GM12864 (cell line): ENCODE measurements at regions not wholly inside any gene's neighbourhood (a gene's known extent, or its start where the extent isn't known, plus 50 kb on each side); places are given as distances from the start of the nearest gene placed in this dataset.

ENCODE experiments used
- DNase-seq: peaks from one replicate; pipeline ENCODE4 v3.0.0-alpha.2; 2011; ENCODE audit warnings: low read depth
- H3K4me3 ChIP-seq: 2 replicates; pipeline ENCODE4 v1.5.1; 2011; ENCODE audit warnings: mild to moderate bottlenecking, low read depth, low read length, control low read depth
- CTCF ChIP-seq: IDR thresholded peaks from 2 replicates; pipeline ENCODE4 v1.5.1; 2011; ENCODE audit warnings: low read depth, mild to moderate bottlenecking, moderate library complexity, low read length, control low read depth, inconsistent platforms; ENCODE audit errors: missing control alignments

GRCh38 chr2:47256416-47257087 lies 80.2 kb upstream of the CALM2 start:
- TF ChIP-seq CTCF: no peak
- DNase-seq: no peak

DNA sequence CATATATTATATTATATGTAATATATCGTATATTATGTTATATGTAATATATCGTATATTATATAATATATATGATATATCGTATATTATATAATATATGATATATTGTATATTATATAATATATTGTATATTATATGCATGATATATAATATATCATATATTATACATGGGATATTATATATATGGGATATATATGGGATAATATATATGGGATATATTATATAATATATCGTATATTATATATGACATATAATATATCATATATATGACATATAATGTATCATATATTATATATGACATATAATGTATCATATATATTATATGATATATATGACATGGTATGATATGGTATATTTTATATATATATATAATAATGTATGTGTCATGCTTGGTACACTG lies 79.5 kb upstream of the CALM2 start:
- no peak overlapping the region for H3K4me3 ChIP-seq
- TF ChIP-seq CTCF: no peak
- DNase-seq: no peak

More at GRCh38 chr2:47256416-47257087, 80.2 kb upstream of the CALM2 start:
- no peak overlapping the region for H3K4me3 ChIP-seq

DNA sequence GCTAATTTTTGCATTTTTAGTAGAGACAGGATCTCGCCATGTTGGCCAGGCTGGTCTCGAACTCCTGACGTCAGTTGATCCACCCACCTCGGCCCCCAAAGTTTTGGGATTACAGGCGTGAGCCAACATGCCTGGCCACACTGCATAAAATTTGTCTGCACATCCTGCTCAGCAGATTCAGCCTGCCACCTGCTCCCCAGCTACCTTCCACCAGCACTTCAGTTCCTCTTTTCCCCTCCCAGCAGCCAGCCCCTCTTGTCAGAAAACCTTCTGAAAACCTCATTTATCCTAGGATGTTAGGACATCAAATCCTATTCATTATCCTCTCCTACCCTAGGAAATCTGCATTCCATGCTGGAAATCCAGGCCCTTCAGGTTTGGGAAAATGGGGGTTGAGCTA lies 78.2 kb upstream of the CALM2 start:
- no peak for TF ChIP-seq CTCF
- H3K4me3 ChIP-seq: no peak overlapping the region

DNA sequence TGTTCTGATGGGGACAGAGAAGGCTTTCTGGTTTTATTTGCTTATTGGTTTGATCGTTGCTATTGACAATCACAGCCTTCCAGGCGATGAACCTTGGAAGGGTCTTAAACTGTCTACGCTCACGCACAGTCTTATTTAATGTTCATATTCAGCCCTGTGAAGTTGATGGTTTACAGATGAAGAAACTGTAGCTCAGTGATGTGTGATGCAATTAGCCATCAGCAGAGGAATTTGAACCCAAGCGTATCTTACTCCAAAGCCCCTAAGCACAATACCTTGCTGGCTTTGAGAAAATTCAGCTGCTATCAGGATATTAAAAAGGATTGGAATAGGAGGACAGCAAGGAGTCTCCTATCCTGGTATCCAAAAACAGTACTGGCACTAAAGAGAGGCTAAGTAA lies 77.1 kb upstream of the CALM2 start:
- no peak overlapping the region for H3K4me3 ChIP-seq
- no peak for TF ChIP-seq CTCF
- no peak for DNase-seq

More for the DNA sequence above, 78.2 kb upstream of the CALM2 start:
- no peak for DNase-seq

DNA sequence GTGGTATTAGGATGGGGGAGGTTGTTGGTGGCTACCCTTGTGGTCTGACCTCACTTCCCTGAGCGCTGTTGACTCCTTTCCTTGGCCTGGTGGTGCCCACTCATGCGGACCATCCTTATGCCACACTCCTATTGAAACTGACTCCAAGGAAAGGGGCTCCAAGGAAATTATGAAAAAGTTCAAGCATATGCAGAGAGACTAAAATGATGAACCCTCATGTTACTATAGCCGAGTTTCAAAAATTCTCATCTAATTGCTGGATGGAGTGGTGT lies 75.0 kb upstream of the CALM2 start:
- DNase-seq: no peak
- no peak for TF ChIP-seq CTCF
- H3K4me3 ChIP-seq: no peak overlapping the region

DNA sequence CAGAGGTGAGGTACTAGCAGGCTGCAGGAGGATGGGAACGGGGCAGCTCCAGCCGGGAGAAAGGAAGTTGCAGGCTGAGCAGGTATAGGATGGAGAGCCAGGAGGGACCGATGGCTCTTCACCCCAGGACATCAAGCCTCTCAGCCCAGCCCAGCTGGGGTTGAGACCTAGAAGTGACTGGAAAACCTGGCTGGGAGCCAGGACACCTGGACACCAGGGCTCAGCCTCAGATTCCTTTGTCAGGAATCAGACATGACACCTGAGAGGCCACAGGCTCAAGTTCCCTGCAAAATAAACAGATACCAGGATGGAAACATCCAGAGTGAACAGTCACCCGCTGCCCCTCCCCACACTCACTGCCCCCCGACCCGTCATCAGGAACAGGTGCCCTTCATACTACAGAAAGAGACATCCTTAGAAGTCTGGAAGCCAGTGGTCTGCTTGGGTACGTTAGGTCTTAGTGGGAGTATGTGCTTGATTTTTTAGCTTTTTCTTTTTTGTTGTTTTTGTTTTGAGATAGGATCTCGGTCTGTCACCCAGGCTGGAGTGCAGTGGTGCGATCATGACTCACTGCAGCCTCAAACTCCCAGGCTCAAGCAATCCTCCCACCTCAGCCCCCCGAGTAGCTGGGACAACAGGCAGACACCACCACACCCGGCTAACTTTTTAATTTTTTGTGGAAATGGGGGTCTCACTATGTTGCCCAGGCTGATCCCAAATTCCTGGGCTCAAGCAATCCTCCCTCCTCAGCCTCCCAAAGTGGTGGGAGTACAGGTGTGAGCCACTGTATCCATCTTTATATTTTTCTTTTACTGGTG lies 74.5 kb upstream of the CALM2 start:
- DNase-seq: no peak
- no peak overlapping the region for H3K4me3 ChIP-seq
- TF ChIP-seq CTCF: no peak

- no peak overlapping the region for H3K4me3 ChIP-seq
- no peak for TF ChIP-seq CTCF
- DNase-seq: no peak
These were observed 73.6 kb upstream of the CALM2 start for GRCh38 chr2:47249931-47250330.
